ENCODE measurements at regions not wholly inside any gene's neighbourhood (a gene's known extent, or its start where the extent isn't known, plus 50 kb on each side); places are given as distances from the start of the nearest gene placed in this dataset.
"Not testable (repeated sequence)": the region's sequence is repeated elsewhere in the genome, so short reads cannot be mapped to it uniquely, and the experiment has no call there.

GRCh38 chr3:169029674-169030285, 633.7 kb downstream of the MECOM start:
- in situ Hi-C loops (cut with MboI; ENCODE audit: low sequenced_read_pairs), result no loop called here

DNA sequence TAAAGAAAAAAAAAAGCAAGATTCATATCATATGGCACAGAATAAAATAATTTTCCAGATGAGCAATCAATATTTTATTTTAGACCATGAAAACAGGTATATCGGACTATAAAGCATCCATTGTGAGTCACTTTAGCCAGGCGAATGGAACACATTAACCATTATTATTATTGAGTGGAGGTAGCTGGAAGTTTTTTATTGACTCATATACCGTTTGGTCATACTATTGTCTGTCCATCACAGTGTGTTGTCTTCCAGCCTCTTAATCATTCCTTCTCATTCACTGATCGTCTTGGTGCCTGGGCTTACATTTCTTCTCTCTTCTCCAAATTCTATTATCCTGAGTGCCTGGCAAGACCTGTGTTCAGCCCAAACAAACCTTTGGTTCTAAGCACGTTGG, 634.8 kb downstream of the MECOM start:
- in situ Hi-C loops (cut with MboI; ENCODE audit: low sequenced_read_pairs), result no loop called here

- in situ Hi-C loops (cut with MboI; ENCODE audit: low sequenced_read_pairs), result no loop called here
Measured at GRCh38 chr3:169026543-169027182, 636.8 kb downstream of the MECOM start.

- in situ Hi-C loops (cut with MboI; ENCODE audit: low sequenced_read_pairs), result no loop called here
Measured at GRCh38 chr3:169022457-169022856, 641.1 kb downstream of the MECOM start.

- in situ Hi-C loops (cut with MboI; ENCODE audit: low sequenced_read_pairs), result no loop called here
Measured at GRCh38 chr3:169020371-169020770, 643.1 kb downstream of the MECOM start.

DNA sequence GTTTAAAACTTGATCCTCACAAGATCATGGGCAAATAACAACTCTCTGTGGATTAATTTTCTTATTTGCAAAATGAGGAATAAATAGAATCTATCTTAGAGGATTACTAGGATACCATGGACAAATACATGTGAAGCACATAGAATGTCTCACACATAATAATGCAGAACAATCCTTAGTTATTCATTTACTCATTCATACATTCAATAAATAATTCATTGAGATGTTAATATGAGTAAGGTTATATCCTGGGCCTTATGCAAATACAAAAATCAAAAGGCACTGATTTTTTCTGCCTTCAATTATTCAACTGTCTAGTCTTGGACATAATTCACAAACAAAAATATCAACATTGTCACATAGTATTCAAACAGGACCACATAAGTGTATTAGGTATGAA, 654.1 kb downstream of the MECOM start:
- in situ Hi-C loops (cut with MboI; ENCODE audit: low sequenced_read_pairs), result no loop called here

GRCh38 chr3:169008776-169009358, 654.6 kb downstream of the MECOM start:
- in situ Hi-C loops (cut with MboI; ENCODE audit: low sequenced_read_pairs), result no loop called here

DNA sequence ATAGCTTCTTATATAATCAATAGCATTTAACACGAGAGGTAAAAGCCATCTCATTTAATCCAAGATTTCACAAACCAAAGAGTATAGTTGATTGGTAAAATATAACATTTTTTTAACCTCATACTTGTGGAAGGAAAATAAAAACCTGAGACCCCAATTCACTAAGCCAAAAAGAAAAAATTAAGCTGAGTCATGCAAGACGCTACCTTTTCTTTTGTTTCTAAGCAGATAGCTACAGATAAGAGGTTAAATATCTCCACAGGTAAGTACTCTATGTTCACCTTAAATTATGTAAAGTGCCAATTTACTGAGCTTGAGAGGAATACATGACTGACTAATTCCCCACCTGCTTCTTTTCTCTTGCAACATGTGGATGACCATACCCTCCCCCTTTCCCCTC, 656.4 kb downstream of the MECOM start:
- in situ Hi-C loops (cut with MboI; ENCODE audit: low sequenced_read_pairs), result no loop called here

DNA sequence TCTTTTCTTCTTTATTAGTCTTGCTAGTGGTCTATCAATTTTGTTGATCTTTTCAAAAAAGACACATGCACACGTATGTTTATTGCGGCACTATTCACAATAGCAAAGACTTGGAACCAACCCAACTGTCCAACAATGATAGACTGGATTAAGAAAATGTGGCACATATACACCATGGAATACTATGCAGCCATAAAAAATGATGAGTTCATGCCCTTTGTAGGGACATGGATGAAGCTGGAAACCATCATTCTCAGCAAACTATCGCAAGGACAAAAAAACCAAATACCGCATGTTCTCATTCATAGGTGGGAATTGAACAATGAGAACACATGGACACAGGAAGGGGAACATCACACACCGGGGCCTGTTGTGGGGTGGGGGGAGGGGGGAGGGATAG, 657.1 kb downstream of the MECOM start:
- in situ Hi-C loops (cut with MboI; ENCODE audit: low sequenced_read_pairs), result not testable (repeated sequence)

GRCh38 chr3:169002689-169003088, 660.8 kb downstream of the MECOM start:
- in situ Hi-C loops (cut with MboI; ENCODE audit: low sequenced_read_pairs), result no loop called here

GRCh38 chr3:168998792-168999191, 664.7 kb downstream of the MECOM start:
- in situ Hi-C loops (cut with MboI; ENCODE audit: low sequenced_read_pairs), result no loop called here

- in situ Hi-C loops (cut with MboI; ENCODE audit: low sequenced_read_pairs), result no loop called here
Measured at GRCh38 chr3:168997488-168997887, 666.0 kb downstream of the MECOM start.

GRCh38 chr3:168996622-168997021, 666.9 kb downstream of the MECOM start:
- in situ Hi-C loops (cut with MboI; ENCODE audit: low sequenced_read_pairs), result no loop called here

DNA sequence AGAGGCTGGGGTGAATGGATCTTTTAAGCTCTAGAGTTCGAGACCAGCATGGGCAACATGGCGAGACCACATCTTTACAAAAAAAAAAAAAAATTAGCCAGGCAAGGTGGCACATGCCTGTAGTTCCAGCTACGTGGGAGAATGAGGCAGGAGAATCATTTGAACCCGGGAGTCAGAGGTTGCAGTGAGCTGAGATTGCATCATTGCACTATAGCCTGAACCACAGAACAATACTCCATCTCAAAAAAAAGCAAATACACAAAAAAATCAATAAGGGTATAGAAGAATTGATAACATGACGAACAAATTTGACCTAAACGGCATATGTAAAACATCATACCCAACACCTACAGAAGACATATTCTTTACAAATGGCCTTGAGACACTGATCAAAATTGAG, 668.4 kb downstream of the MECOM start:
- in situ Hi-C loops (cut with MboI; ENCODE audit: low sequenced_read_pairs), result no loop called here

- in situ Hi-C loops (cut with MboI; ENCODE audit: low sequenced_read_pairs), result no loop called here
Measured at GRCh38 chr3:168991803-168992202, 671.7 kb downstream of the MECOM start.

DNA sequence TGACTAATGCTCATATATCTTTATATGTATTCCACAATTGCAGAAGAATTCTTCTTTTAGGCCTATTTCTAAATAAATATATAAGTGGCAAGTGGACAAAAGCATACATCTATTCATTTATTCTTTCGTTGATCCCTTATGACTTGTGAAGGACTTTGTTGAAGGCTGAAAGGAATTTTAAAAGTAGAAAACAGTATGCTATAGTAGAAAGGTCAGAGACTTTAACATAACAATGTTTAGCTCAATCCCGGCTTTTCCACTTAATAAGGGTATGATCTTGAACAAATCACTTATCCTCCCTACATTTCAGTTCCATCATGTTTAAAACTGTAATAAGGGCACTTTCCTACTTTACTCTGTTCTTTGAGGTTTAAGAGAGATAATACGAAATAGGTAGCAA, 672.9 kb downstream of the MECOM start:
- in situ Hi-C loops (cut with MboI; ENCODE audit: low sequenced_read_pairs), result no loop called here

GRCh38 chr3:168990134-168990533, 673.4 kb downstream of the MECOM start:
- in situ Hi-C loops (cut with MboI; ENCODE audit: low sequenced_read_pairs), result no loop called here

- in situ Hi-C loops (cut with MboI; ENCODE audit: low sequenced_read_pairs), result no loop called here
Measured at GRCh38 chr3:168989396-168989795, 674.1 kb downstream of the MECOM start.

DNA sequence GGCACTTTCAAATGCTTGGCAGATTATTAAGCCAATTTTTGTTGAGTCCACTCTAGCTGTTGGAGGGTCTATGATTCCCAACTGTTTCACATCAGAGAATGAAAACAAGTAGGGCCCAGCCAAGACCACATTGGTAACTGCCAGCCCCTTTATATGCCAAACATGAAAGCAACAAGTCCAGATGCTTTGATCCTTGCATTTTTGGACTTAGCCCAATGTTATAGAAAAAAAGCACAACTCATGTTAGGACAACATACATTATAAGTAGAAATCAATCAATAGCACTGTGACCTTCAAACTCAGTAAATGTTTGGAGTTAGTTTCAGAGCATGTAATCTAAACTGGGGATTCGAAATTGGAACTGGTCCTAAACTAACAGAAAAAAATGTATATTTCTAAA, 674.7 kb downstream of the MECOM start:
- in situ Hi-C loops (cut with MboI; ENCODE audit: low sequenced_read_pairs), result no loop called here

DNA sequence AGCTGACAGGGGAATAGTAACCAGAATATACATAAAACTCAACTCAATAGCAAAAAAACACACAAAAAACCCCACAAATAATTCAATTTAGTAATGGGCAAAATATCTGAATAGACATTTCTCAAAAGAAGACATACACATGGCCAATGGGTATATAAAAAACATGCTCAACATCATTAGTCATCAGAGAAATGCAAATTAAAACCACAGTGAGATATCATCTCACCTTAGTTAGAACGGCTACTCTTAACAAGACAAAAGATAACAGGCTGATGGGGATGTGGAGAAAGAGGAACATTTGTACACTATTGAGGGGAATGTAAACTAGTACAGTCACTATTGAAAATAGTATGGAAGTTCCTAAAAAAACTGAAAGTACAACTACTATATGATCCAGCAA, 678.6 kb downstream of the MECOM start:
- in situ Hi-C loops (cut with MboI; ENCODE audit: low sequenced_read_pairs), result no loop called here

DNA sequence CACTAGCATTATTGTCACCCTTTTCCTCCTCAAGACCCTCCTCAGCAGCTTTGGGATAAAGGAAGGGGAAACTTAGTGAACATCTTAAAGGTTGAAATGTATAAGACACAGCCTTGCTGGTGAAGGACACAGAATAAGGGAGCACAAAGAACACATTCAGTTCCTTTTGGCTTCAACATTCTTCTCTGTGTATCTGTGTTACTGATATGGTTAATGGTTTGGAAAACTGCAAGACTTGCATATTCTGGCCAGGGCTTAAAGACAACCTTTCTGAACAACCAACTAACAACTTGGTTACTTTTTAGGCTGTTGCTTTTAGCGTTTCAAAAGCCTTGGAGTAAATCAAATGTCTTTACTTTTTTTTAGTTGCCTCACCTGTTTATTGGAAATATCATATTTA, 680.5 kb downstream of the MECOM start:
- in situ Hi-C loops (cut with MboI; ENCODE audit: low sequenced_read_pairs), result no loop called here

DNA sequence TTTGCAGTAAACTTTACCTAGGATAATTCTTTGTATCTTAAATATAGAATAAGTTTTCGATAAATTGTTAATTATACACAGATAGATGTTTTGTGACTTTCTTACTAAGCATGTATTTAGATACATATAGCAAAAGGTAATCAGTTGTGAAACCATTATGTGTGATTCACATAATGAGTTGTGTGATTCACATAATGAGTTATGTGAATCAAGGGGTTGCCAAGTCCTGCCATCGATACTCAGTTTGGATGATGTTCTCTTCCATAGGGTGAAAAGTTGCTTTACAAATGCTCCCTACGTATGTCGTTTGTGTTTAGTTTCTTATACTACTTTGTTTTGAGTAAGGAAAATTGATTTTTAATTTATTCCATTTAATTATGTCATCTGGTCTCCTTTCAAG, 682.1 kb downstream of the MECOM start:
- in situ Hi-C loops (cut with MboI; ENCODE audit: low sequenced_read_pairs), result no loop called here

Measured in HL-60/S4 (cell line).